NAMALWA (cell line): ENCODE measurements at regions not wholly inside any gene's neighbourhood (a gene's known extent, or its start where the extent isn't known, plus 50 kb on each side); places are given as distances from the start of the nearest gene placed in this dataset.
"Not testable (repeated sequence)": the region's sequence is repeated elsewhere in the genome, so short reads cannot be mapped to it uniquely, and the experiment has no call there.

Experiments
- DNase-seq: peaks from one replicate; pipeline ENCODE4 v3.0.0-alpha.2; 2015; ENCODE audit warnings: low spot score

DNA sequence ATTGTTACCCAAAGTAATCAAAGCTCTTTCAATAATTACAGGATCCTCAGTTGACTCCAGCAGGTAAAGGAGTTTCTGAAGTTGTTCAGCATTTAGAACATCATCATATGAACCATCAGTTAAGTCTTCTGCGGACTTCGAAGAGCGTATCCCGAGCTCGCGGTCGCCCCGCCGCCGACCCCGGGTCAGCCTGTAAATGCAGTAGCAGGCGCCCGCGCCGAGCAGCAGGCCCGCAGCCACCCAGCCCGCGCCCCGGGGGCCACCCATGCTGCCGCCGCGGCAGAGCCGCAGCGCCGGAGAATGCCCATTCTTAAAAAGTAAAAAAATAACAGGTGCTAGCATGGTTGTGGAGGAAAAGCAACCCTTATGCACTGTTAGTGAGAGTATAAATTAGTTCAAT lies 444.5 kb downstream of the NSUN3 start:
- not testable (repeated sequence) for DNase-seq

DNA sequence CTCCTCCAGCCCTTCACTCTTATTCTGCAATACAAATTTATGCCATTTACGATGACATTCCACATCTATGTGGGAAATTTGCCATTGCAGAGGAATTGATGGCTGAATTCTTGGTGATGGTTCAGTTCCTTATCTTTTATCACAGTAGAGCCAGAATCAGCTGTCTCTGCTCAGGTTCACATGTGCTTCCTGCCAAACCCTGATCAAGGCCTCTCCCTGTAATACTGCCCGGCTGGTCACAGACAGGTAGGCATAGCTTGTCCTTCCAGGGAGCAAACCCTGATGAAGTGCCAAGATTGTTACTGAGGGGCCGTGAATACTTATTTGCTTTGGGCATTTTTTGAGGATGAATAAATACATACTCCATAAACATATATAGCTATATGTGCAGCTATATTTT lies 450.0 kb downstream of the NSUN3 start:
- DNase-seq: no peak

DNA sequence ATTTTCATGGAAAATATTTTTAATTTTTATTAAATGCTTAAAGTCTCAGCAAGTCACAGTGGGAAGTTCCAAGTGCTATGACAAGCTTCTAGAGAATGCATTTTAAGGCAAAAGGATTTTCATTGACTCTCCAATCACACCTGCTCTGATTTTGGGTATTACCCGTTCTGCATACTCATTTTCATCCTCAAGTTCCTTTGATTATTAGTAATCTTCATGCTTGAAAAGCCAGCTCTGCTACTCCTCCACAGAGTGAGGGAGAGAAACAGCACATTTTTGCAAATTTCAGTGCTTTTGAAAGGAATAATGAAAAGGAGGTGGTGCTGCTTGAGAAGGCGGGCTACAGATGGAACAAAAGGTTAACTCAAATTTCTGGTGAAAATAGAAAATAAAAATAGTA lies 450.7 kb downstream of the NSUN3 start:
- no peak for DNase-seq

DNA sequence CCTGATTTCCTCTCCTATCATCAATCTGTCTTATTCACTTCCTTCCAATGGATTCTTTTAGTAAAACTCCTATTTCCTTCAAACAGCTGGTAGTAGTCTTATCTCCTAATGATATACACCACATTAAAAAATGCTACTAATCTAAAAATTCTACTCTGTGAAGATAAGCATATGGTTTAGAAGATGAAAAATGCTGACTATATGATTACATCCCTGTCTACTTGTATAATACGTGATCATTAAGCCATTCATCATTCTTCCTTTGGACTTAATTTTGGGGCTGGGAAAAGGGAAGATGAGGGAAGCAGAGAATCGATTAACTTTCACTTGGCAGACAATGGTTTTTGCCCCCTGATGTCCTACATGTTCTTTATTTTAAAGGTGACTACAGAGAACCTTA lies 453.1 kb downstream of the NSUN3 start:
- DNase-seq: no peak

DNA sequence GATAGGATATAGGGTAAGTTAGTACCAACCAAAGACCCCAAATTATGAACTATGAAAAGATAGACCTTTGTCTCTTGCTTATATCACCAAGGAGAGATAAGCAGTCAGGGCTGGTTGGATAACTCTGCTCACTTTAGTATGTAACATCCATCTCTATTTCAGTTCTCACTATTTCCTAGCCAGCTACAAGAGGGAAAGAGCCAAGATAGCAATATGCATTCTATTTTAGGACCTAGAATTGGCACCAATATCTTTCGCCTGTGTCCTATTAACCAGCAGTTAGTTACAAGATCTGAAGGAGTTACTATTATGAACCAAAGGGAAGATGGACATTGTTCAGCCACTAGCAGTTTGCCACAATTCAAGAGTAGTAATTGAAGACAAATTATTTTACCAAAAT lies 457.5 kb downstream of the NSUN3 start:
- no peak for DNase-seq

DNA sequence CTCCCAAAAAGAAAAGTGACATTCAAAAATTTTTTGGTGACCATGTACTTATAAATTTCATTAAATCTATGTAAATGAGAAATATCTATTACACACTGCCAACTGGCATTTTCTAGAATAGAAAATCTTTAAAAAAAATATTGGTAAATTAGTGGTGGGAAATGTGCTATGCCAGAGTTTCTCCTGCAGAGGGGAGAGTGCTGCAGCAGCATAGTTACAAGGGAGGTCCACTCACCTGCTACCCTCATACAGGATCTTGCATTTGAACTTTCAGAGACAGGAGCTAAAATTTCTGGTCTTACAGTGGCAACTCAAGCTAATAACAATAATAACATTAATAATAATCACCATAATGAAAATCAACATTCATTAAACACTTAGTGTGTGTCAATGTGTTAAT lies 459.6 kb downstream of the NSUN3 start:
- no peak for DNase-seq

DNA sequence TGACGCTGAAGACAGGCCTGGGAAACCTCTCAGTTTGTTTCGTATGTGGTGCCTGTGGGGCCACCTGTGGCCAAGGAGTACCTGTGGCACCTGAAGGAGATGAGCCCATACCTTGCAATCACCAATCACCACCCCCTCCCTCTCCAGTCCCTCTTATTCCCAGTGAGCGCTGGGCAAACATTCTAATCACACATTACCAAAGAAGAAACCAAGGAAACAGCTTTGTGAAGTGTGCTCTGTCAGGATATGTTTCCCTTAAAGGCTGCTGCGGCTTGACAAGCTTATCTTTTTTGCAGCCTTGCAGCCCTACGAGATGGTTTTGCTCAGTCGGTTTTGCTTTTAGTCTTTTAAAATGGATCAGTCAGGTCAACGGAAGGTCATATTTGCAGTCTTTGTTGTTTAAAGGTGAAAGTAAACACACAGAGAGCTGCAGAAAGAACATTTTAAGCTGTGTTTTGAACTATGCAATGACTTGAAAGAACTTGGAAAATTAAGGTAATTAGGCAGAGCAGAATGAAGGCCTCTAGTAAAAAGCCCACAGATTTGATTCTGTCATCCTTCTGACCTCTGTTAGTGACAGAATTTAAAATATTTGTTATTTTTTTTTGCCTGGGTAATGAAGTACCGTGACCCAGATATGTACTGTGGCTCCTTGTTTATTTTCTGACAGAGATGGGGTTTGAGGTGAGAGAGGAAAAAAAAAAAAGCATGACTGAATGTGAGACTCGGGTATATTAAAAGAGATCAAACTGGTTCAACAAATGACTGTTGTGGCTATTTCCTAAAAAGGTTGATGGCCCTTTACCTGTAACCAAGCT lies 461.4 kb downstream of the NSUN3 start:
- no peak for DNase-seq

DNA sequence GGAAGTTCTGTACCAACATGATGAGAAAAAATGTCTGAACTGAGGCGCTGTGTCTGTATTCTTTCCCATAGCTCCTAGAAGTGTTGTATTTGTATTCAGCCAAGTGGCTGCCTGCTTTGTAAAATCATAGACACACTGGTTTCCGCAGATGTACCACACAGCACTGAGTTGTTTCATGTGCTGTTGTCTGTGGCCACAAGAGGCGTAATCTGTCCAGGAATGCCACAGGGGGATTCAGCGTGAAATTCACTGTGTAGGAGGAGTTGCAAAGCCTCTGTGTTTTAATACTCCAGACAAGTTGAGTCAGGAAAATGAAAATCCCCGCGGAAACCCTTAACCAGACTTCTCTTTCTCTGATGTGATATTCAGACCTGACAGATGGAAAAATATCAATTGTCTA lies 462.2 kb downstream of the NSUN3 start:
- no peak for DNase-seq

DNA sequence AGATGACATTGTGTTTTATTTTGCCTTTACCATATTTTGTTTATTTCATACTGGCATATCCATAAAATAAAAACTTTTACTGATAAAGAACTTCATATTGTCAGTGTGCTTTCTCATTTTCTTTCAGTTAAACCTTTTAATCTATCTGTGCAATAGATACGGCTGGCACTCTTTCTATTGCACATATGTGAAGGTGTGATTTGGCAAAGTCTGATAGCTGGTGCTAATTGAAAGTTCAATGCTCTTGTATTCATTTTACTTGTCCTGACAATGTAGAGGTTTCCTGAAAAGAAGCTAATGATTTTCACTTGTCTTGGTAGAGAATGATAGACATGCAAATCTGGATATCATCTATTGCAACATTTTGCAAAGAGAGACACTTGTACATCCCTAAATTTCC lies 467.0 kb downstream of the NSUN3 start:
- no peak for DNase-seq

DNA sequence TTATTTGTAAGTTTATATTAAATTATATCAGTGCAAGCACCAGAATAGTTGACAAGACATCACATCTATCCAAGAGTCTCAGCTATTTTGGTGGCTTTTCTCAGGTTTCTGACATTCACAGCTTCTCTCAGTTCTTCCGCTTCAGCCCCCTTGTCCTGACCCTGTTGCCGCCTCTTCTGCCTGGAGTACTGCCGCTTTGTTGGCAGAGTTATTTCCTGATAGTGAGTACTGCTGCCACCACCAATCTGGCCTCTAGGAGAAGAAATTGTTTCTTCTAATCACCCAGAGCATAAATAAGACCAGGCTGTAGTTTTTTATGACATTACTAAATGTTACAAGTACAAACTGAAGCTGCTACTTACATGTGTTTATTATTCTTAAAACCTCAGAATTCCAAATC lies 470.1 kb downstream of the NSUN3 start:
- DNase-seq: no peak

DNA sequence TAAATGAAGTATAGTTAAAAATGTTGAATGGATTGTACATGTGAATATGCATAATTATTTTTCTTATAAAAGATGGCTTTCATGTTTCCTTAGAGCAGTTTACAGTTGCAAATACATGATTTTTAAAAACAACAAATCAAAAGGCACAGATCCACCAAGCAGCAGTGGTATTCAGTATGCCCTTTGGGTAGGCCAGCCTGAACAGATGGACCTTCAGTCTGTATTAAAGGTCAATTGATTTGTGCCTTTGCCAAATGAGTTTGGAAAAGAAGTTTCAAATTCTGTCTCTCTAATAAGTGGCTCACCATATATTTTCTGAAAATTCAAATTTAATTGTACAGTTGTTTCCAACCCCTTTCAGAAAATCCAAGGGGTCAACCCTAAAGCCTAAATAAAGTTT lies 477.1 kb downstream of the NSUN3 start:
- DNase-seq: no peak

DNA sequence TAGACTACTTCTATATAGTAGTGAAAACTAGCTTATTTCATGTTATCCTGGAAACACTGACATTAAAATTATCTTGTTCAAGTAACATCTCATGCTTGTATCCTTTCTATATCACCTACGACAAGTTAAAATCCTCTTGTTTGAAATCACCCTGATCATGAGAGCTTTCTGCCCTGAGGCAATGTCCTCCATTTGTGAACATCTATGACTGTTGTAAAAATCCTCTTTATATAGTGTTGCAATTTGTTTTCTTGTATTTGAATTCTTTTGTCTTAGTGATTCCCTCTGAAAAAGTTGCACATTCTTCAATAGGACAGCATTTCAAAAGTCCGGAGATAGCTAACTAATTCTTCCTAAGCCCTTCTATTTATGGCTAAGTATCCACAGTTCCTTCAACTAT lies 480.3 kb downstream of the NSUN3 start:
- DNase-seq: no peak

DNA sequence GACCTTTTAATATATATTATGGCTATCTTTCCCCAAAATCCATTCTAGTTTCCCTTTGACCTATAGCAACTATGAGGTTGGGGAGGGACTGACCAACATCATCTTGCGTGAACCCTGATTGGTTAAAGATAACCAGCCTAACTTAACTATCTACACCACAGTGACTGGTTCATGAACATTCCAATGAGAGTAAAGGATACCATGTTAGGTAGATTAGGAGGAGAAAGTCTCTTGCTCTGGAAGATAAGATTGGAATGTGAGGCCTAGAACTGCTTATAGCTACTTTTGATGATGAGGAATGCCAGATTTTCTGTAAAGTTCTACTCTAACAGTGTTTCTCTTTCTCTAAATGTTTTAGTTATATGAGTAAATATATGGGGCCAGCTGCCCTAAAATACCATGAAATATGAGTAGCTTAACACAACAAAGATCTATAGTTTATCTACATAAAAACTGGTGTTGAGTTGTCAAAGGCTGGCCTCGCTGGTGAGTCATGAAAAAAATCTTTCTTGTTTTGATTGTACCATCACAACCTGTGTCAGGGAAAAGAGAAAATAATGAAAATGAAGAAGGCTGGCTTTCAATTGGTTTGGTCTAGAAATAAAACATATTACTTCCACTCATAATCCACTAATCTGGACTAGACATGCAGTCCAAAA lies 481.4 kb downstream of the NSUN3 start:
- no peak for DNase-seq

DNA sequence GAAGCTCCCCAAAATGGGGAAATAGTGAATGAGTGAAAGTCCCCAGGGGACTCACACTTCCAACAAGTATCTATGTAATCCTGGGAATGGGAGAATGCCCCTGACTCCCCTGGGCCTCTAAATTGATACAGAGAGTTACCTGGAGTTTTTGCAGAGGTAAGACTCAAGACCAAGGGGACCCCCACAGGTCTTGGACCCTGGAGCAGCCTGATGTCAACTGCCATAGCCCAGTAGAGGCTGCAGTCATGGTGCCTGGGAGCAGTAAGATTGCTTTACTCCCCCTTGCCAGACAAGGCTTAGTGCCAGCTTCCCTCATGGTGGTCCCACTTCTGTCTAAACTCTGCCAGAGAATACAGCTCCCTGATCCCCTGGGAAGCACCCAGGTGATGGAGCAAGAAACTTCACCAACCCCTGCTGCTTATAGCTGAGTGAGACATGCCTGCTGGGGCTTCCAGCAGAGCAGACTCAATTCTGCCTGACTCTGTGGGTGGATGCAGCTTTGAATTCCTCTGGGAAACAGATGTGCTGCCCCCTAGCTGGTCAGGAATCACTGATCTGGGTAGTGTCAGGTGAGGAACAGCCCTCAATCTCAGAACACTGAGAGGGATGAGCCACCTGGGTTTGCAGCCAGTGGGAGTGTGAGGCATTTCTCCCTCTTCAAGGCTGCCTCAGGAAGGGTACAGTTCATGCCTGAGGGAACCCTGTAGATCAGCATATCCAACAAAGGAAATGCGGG lies 485.9 kb downstream of the NSUN3 start:
- DNase-seq: no peak

DNA sequence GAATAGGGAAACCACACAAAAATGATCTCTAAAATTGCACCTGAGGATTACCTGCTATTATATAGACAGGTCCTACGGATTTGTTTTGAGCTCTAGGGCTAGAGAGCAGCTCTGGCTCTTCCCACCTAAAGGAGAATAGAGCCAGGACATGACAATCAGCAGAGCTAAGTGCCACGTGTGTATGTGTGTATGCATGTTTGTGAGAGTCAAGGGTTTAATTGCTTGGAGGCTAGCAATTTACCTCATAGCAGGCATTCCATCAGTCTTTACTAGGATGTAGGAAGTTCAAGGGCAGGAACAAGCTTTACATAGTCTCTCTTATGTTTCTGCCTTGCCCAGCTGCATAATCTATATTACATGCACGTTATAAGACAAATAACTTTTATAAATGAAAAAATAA lies 498.2 kb downstream of the NSUN3 start:
- no peak for DNase-seq

DNA sequence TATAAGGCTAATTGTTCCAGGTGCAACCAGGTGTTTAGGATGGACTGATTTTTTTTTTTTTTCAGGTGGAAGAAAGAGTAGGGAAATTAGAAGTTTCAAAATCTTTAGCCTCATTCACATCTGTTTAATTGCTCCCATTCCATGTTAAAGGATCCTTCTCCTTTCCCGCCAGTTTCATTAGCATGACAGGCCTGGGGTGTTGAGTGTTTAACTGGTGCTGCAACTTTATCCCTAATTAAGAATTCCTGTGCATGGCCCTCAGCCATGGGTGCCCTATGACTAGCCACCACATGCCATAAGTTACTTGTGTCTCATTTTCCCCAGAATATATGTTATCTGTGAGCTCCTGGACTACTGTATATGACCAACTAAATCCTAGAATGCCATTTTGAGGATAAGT lies 501.4 kb downstream of the NSUN3 start:
- DNase-seq: no peak

DNA sequence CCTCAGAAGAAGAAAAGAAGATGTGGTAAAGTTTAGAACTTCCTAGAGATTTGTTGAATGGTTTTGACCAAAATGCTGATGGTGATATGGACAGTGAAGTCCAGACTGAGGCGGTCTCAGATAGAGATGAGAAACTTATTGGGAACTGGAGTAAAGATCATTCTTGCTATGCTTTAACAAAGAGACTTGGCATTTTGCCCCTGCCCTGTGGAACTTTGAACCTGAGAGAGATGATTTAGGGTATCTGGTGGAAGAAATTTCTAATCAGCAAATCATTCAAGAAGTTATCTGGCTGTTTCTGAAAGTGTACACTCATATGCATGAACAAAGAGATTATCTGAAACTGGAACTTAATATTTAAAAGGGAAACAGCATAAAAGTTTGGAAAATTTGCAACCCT lies 505.2 kb downstream of the NSUN3 start:
- DNase-seq: no peak

DNA sequence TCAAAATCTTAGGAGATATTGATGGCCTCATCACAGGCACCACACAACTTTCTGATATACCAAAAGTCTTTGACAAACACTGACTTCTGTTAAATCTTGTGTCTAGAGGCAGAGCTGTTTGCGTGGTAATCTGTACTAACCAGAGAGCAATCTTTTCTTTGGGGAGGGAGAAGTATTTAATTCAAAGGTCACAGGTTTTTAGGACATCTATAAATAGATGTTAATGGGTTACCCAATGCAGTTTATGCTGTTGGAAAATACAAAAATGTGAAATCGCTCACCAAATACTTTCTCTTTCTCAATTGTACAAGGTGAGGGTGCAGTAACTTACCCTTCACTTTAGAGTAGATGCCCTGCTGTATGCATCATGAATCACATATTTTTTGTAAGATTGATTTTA lies 510.5 kb downstream of the NSUN3 start:
- DNase-seq: no peak

DNA sequence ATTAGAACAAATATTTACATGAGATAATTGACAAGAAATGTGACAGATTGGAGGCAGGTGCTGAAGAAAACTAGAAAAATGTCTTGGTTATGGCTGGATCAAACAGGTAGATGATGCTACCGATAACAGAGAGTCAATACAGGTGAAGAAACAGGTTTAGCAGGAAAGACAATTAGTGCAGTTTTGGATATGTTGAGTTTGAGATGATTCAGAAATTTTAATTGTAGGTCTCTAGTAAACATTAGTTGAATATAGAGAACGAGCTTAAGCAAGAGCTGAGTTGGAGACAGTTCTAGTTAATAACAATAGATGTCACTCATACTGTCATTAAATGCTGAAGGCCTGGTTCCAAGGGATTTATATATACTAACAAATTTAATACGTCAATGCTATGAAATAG lies 524.4 kb downstream of the NSUN3 start:
- DNase-seq: no peak

DNA sequence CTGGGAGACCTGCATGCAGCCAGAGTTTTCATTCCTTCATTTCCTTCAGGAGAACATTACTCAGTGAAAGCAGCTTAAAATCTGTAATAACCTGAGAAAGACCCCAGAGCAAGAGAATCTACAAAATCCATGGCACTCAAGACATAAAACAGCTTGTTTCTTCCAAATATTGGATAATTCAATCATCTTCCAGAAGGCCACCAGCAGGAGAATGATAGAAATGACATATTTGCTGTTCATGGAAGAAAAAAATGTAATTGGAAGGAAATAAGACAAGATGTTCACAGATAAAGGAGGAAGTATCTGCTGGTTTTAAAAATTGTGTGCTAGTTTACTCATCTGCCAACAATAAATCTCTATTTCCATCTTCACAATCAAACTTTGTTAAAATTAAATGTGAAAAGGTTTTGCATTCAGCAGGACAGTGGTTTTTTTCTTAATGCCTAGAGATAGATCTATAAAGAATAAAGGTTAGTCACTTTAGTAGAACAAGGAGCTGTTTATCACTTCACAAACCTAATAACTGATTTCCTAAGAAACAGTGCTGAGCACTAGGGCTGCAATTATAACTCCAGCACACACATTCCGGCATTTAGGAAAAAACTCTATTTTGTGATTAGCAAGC lies 530.8 kb downstream of the NSUN3 start:
- DNase-seq: no peak

DNA sequence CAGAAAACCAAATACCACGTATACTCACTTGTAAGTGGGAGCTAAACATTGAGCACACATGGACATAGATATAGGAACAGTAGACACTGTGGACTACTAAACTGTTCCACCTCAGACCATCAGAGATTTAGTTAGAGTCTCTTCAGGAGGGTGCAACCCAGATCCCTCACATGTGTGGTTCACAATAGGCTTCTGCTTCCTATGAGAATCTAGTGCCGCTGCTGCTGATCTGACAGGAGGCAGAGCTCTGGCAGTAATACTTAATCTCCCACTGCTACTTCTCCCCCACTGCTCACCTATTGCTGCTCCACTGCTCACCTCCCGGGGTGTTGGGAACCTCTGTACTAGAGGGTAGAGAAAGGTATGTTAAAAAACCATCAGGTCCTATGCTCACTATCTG lies 533.3 kb downstream of the NSUN3 start:
- DNase-seq: no peak

DNA sequence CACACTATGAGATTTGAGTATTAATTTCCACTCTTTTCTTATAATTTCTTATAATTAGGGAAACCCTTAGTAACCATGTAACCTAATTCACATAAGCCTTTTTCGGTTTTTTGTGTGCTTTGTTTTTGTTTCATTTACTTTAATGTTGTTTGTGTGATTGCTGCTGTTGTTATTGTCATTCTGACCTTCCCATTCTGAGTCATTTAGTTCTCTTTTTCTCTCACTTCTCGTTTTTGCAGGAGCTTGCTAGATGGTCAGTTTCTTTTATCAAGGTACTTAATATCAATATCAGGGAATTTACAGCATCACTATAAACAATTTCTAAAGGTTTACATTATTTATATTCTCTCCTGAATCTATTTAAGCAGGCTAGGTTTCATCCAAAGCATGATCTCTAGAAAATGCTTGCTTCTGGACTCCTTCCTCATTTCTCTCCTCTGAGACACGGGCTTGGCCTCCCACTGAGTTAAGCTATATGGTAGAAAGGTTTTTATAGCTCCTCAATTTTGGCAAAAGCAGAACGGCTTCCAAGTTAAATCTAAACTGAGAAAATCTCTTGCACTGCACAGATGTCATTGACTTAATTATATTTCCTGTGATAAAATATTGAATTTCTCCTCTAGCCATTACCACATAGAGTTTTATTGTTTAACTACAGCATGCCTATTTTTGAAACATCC lies 534.2 kb downstream of the NSUN3 start:
- DNase-seq: no peak
